ENCODE measurements at regions not wholly inside any gene's neighbourhood (a gene's known extent, or its start where the extent isn't known, plus 50 kb on each side); places are given as distances from the start of the nearest gene placed in this dataset.
A peak's percentile ranks its signal among the peaks of the same experiment; 100 is the strongest.

GRCh38 chr11:15629690-15630321, 515.1 kb downstream of the INSC start:
- intact Hi-C loops (cut with DNase I): no loop called here
- Histone ChIP-seq H3K4me3 (no peak overlapping the region), H3K27ac (no peak overlapping the region), H3K27me3 (no peaks in the 10 kb centered on the region), H3K9me3 (no peaks in the 10 kb centered on the region), H3K36me3 (no peaks in the 10 kb centered on the region), H3K4me1 (peaks cover 0 to 2% (median 0%) of the 10 kb centered on the region in 4 donors)
- peak; percentile 86 to 92 (median 88) for ATAC-seq
- peak in 2 of 3 donors; percentile 64 to 65 for DNase-seq
- WGBS (ENCODE audit: insufficient coverage, low coverage, low lambda C conversion rate, missing lambda C conversion rate): 44% methylated on average over 5 of the region's 6 CpGs
- peak; percentile 47 to 52 (median 48) for TF ChIP-seq CTCF (IDR thresholded peaks at IDR 0.05)
- no peak for TF ChIP-seq POLR2A (IDR thresholded peaks at IDR 0.05)

GRCh38 chr11:15630896-15631295, 516.2 kb downstream of the INSC start:
- peaks cover 0 to 2% (median 0%) of the 10 kb centered on the region in 4 donors for H3K4me1 ChIP-seq
- no peak overlapping the region for H3K4me3 ChIP-seq
- H3K27me3 ChIP-seq: no peaks in the 10 kb centered on the region
- ATAC-seq (no peak), DNase-seq (no peak)
- WGBS (ENCODE audit: insufficient coverage, low coverage, low lambda C conversion rate, missing lambda C conversion rate): 59% methylated on average over 2 of the region's 2 CpGs
- no peaks in the 10 kb centered on the region for H3K36me3 ChIP-seq
- no peak overlapping the region for H3K27ac ChIP-seq
- intact Hi-C loops (cut with DNase I): no loop called here
- no peaks in the 10 kb centered on the region for H3K9me3 ChIP-seq
- TF ChIP-seq POLR2A (IDR thresholded peaks at IDR 0.05) (no peak), CTCF (IDR thresholded peaks at IDR 0.05) (no peak)

GRCh38 chr11:15635521-15635920, 520.8 kb downstream of the INSC start:
- DNase-seq: no peak
- no peak overlapping the region for H3K4me3 ChIP-seq
- H3K4me1 ChIP-seq: peaks cover 0 to 2% (median 0%) of the 10 kb centered on the region in 4 donors
- ATAC-seq: peak in 2 of 4 donors; percentile 19 to 58
- no peaks in the 10 kb centered on the region for H3K27me3 ChIP-seq
- intact Hi-C loops (cut with DNase I): no loop called here
- H3K9me3 ChIP-seq: no peaks in the 10 kb centered on the region
- H3K27ac ChIP-seq: no peak overlapping the region
- TF ChIP-seq POLR2A (IDR thresholded peaks at IDR 0.05): no peak
- TF ChIP-seq CTCF (IDR thresholded peaks at IDR 0.05): no peak
- 32% methylated on average over 2 of the region's 2 CpGs for WGBS (ENCODE audit: insufficient coverage, low coverage, low lambda C conversion rate, missing lambda C conversion rate)
- H3K36me3 ChIP-seq: no peaks in the 10 kb centered on the region

GRCh38 chr11:15636521-15637089, 521.9 kb downstream of the INSC start:
- Histone ChIP-seq H3K36me3 (no peaks in the 10 kb centered on the region), H3K4me3 (no peak overlapping the region), H3K4me1 (peaks cover 0 to 2% (median 0%) of the 10 kb centered on the region in 4 donors), H3K27ac (no peak overlapping the region), H3K27me3 (no peaks in the 10 kb centered on the region), H3K9me3 (no peaks in the 10 kb centered on the region)
- DNase-seq (no peak), ATAC-seq (peak in 1 of 4 donors; percentile 10)
- no peak for TF ChIP-seq POLR2A (IDR thresholded peaks at IDR 0.05)
- TF ChIP-seq CTCF (IDR thresholded peaks at IDR 0.05): no peak
- intact Hi-C loops (cut with DNase I): no loop called here
- 56% methylated on average over 3 of the region's 3 CpGs for WGBS (ENCODE audit: insufficient coverage, low coverage, low lambda C conversion rate, missing lambda C conversion rate)

Data from right lobe of liver (tissue), 6 donors.